NCI-H128 (cell line): ENCODE measurements at regions not wholly inside any gene's neighbourhood (a gene's known extent, or its start where the extent isn't known, plus 50 kb on each side); places are given as distances from the start of the nearest gene placed in this dataset.
"Not testable (repeated sequence)": the region's sequence is repeated elsewhere in the genome, so short reads cannot be mapped to it uniquely, and the experiment has no call there.

Experiments used
- DNase-seq: peaks from one replicate; lab custom pipeline; 2025; ENCODE audit not compliant: unreplicated experiment; lab: John Stamatoyannopoulos, UW

DNA sequence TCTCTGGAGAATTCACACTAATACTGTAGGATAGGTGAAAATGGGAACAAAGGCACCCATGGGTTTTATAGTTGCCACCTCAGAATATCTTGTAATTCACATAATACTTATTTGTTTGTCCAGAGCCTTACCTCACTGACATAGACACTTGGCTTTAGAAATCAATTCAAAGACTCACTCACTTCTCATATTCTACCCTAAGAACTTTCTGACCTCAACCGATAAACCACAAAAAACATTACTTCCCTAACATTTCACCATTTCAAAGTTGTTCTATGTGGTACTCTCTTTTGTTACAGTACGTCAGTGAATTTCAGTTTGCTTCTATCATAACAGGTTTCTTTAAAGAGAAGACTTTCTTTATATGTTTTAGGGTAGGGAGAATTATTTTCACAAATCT, 359.3 kb downstream of the IGSF11 start:
- DNase-seq, result no peak

DNA sequence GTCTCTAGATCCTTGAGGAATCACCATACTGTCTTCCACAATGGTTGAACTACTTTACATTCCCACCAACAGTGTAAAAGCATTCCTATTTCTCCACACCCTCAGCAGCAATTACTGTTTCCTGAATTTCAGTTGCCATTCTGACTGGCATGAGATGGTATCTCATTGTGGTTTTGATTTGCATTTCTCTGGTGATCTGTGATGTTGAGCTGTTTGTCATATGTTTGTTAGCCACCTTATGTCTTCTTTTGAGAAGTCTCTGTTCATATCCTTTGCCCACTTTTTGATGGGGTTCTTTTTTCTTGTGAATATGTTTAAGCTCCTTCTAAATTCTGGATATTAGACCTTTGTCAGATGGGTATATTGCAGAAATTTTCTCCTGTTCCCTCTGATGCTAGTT, 356.0 kb downstream of the IGSF11 start:
- DNase-seq, result not testable (repeated sequence)

DNA sequence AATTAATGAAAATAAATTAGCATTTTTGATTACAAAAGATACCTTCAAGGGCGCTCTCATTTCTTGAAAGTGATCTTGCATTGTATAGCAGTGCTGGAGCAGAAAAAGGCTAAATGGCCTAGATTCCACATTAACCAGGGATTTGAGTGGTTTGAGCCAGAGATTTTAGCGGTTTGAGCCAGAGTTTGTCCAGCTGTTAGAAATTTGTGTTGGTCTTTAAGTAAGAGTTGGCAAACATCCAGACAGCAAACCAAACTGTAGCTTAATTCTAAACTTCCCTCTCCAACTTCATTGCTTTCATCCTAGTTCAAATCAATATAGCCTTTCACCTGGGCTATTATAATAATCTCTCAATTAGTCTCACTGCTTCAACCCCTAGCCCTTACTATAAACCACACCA, 351.7 kb downstream of the IGSF11 start:
- DNase-seq, result no peak

DNA sequence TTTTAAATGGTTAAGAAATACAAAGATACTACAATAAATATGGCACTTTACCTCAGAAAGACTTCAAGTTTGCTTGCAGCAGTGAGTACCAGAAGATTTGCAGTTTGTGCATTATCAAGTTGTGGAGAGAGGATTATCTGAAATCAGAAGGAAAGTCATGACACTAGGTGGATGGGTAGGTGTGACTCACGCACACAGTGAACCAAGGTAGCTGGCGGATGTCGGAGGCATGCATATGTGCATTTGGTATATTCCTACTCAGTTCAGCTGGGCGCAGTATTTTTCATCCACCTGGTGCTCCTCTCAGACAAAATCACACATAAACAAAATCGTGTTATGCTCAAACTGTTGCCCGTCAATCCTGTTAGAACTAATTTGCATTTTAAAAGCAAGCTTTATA, 351.0 kb downstream of the IGSF11 start:
- no peak for DNase-seq

DNA sequence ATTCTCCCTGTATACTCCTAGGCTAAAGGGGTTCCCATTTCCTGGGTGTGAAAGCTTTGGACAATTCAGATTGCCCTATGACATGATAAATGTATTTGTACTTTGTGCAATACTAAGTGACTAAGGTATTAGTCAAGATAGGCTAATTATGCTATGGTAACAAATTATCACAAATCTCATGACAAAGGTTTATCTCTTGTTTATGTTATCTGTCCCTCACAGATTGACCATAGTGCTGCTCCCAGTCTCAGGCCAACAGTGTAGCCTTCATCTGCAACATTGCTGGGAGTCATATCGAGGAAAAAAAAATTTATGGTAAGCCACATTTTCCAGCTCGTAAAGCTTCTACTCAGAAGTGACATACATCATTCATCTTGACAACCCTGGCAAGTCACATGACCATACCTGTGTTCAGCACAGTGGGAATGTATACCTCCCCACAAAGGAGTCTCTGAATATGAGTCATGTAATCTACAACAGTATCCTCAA, 346.2 kb downstream of the IGSF11 start:
- DNase-seq, result no peak

DNA sequence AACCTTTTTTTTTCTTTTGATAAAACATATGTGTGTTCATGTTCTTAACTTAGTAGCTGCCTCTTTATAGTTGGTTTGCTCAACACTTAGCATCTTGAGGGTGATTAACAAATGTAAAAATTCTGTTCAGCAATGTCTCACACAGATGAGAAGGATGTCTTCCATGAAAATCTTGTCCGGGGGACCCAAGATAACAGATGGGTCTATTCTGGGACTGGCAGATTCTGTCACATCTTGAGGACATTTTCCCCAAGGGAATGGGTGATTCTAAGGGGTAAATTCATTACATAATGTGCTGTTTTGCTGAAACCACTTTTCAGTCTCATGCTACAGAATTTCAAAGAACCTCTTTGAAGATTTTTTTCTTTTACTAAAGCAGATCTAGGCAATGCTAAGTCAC, 342.2 kb downstream of the IGSF11 start:
- DNase-seq, result no peak

DNA sequence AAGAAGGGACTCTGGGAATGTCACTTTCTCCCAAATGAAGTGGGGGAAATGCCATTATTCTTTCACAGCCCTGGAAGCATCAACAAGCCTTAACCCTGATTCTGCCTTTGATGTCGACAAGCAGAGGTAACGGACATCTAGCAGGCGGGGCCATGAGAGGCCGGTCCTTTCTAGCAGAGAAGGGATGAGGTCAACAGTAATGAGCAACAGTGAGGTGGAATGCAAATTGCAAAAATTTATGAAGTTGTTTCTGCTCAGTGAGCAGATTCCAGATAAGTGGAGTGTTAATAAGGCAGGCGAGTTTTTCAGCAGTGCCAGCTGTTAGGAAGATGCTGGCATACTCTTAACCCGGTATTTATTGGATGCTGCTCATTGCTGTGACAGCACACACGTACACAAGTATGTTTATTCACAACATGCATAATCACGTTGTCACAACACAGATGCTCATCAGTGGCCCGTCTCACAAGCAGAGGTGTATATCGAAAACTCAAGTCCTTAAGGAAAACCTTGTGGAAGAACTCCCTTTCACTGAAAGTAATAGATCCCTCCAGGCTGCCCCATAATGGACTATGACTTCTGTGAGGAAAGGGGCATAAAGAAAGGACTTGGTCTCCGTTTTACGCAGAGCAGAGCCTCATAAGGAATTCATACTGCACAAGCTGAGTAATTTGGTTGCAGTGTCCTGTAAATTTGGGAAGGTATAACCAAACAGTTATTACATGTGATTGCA, 329.0 kb downstream of the IGSF11 start:
- DNase-seq, result no peak

DNA sequence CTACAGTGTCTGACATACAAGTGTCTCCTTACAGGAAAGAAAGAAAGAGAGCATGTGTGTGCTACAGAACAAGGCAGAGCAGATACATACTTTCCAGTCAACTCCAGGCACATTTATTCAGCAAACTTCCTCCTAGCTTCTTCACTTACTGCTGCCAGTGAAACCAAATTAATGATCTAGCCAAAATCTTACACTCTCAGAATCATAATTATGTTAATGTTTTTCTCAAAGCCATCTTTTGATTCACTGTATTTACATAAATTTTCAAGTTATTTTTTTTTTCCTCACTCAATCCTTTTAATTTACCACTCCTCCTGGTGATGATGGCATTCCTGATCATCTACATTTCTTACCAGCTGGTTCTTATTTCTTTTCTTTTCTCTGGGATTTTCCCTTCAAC, 326.7 kb downstream of the IGSF11 start:
- no peak for DNase-seq

DNA sequence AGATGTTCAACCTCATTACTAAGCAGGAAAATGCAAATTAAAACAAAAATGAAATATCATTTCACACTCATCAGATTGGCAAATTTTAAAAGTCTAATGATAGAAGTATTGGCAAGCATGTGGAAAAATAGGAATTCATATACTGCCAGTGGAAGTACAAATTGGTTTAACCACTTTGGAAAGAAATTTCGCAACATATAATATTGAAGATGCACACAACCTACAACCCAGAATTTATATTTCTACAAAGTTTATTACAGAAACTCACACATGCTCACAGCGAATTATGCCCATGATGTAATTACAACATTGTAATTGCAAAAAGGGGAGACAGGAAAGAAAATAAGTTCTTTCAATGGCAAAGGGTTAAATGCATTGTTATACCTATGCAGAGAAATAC, 324.1 kb downstream of the IGSF11 start:
- DNase-seq, result no peak

DNA sequence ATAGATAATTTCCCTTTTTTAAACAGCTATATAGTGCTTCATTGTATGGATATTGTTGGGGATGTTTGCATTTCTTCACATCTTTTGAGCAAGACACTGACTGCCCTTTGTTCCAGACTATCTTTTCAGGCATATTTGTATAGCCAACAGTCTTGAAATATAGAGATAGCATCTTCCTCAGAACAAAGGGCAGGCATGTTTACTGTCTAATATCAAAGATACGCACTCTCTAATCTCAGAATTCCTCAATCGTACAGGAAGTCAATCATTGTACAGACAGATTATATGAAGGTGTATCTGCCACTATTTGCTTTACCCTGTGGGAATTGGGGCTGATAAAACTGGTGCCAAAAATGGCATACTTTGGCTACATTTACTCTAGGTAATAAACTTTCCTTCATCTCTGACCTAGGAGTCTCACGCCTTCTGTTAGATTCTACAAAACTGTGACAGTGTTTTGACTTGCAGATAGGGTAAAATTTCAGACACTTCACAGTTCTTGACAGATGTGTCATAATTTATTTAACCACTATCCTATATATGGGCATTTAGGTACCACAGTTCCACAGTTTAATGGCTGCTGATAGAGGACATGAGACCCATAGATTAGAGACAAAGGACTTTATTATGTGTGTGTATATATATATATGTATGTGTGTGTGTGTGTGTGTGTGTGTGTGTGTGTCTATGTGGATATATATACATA, 321.0 kb downstream of the IGSF11 start:
- no peak for DNase-seq

DNA sequence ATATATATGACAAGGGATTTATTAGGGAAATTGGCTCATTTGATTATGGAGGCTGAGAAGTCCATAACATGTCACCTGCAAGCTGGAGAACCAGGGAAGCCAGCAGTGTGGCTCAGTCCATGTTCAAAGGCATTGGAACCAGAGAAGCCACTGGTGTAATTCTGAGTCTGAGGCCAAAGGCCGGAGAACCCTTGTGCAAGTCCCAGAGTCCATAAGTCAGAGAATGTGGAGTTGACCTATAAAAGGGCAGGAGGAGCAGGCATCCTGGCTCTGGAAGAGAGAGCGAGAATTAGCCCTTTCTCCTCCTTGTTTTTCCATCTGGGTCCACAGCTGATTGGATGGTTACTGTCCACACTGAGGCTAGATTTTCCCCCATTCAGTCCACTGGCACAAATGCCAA, 319.8 kb downstream of the IGSF11 start:
- no peak for DNase-seq

DNA sequence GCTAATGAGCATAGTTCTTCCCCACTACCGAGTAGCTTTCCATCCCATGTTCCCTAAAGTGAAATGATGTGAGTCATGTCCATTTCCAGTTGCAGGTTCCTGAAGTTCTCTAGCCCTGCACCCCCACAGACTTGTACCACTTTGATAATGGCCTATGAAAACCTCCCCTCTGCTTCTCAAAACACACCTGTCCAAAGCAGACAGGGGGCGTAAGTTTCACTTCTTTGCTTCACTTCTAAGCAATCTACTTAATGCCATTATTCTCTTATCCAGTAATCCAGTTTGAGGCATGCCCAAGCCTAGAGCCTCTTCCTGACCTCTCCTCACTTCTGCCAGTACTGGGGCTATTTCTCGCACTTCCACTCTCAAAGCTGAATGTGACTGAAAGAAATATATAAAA, 305.1 kb downstream of the IGSF11 start:
- DNase-seq, result no peak

DNA sequence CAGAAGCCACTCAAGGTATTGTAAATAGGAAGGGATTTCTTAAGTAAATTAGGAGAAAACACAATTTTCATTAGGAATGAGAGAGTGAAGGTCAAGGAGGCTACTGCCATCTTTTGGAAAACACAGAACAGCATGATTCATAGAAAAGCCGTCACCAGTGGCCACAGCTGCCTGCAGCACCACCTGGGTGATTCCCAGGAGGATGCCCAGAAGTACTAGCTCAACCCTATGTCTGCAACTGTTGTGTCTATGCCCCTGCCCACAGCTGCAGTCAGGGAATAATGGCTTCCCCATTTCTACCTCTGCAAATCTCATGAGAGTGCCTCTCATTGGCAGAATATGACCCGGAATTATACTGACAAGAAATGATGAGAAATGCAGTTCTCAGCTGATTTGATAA, 300.0 kb downstream of the IGSF11 start:
- no peak for DNase-seq

DNA sequence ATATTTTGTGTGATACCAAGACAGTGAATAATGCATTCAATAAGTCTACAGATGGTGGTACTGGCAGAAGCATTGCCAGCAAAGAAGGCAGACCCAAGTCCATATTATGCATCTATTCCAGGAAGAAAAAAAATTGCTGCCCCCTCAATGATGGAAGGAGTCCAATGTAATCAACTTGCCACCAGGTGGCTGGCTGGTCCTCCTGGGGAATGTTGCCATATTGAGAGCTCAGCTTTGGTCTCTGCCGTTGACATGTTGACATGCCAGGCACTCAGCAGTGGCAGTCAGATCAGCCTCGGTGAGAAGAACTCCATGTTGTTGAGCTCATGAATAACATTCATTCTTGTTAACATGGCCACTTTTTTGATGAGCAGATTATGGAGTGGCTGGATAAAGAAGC, 298.5 kb downstream of the IGSF11 start:
- DNase-seq, result no peak

DNA sequence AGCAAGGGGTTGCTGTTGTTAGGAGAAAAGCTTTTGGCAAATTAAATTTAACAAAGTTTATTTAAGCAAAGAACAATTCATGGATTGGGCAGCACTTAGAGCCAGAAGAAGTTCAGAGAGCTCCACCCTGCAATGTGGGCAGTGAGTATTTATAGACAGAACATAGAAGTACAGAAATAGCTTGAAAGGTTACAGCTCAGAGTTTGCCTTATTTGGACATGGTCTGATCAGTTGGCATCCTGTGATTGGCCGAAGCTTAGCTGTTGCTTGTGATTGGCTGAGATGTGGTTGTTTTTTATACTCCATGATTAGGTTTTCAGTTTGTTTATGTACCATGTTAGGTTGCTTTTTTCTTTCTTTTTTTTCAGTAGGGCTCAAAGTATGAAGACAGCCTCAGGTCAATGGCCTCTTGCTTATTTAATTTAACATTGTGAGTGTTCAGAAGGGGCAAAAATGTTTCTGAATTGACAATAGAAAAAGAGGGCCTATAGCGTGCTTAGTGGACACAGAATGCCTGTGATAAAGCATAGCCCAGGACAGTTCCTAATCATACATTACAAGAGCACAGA, 293.8 kb downstream of the IGSF11 start:
- no peak for DNase-seq

DNA sequence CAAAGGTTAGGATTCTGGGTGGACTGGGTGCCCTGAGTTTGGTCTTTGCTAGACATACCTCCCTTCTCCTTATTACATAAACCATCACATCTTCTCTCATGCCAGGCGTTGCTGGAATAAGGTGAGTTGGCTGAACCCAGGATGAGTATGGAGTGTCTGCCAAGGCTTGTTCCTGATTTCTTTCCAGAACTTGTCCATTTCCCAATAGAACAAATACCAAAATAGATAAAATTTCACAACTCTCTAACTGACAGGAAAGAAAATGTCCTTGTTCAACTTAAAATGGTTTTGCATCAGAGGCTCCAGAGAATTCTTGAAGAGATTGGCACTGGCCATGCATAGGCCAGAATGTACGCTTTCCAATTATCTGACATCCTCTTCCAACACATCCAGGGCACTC, 291.9 kb downstream of the IGSF11 start:
- no peak for DNase-seq

DNA sequence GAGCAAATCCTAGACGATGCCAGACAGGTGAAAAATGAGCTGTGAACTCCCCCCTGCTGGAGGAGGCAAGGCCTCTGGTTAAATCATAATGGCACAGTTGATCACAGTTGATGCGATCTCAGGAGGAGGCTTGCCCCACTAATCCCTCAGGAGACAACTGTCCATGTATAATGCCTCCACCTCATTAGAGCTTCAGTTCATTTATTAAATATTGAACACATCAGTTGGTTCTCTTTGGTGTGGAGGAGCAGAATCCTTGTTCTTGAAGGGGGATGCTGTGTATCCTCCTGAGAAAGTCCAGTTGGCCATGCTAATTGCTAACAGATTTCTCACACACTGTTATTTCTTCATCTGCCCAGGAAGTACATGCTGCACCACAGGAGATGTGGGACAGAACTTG, 290.5 kb downstream of the IGSF11 start:
- no peak for DNase-seq

DNA sequence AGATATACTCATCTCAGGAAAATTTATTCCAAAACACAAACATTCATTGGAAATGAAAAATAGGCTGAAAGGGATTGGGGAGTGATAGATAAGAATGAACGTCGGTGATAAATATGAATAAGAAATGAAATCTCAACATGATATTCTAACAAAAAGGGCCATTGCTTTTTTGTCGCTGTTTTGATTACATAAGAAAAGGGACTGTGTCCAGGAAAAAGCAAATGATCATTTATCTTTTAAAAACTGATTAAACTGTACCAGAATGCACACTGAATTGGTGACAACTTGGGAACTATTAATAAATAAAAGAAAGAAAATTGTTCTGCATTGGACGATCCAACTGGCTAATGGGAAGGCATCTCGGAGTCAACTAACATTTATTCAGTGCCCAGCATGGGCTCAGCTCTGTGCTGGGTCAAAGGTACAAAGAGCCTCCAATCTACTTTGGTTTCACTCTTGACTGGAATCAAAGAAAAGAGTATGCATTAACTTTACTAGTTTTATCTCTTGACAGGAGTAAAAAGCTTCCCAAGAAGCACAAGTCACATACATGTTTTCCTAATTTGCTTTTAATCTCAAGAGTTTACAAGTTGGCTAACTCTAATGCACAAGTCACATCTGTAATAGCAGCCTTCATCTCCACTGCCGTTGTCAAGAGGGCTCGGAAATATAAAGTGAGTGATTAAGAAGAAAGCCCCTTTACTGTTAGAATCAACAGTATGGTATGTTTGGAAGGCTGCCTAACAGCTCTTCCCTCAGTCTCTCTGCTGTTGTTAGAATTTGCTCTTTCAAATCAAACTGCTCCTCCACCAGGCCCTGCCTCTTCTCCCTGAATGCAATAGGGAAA, 280.0 kb downstream of the IGSF11 start:
- no peak for DNase-seq

DNA sequence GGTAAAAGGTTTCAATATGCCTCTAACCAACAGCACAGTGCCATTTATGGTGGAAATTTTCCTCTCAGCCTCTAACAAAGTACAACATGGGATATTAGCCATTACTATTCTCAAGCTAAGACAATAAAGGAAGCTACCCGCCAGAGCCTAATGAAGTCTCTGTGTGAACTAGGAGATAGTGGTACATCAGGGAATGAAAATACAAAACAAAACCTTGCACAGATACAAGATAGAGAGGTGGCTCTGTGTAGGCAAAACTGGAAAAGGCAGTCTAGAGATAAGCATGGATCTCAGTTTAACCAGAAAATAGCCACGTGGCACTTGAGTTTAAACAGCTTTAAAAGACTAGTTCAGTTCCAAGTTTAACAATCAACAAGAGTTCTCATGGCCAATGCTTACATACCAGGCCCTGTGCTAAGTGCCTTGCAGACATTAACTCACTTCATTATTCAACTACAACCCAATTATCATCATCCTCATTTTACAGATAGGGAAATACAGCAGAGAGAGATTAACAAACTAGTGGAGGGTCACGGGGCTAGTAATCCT, 279.3 kb downstream of the IGSF11 start:
- DNase-seq, result no peak

DNA sequence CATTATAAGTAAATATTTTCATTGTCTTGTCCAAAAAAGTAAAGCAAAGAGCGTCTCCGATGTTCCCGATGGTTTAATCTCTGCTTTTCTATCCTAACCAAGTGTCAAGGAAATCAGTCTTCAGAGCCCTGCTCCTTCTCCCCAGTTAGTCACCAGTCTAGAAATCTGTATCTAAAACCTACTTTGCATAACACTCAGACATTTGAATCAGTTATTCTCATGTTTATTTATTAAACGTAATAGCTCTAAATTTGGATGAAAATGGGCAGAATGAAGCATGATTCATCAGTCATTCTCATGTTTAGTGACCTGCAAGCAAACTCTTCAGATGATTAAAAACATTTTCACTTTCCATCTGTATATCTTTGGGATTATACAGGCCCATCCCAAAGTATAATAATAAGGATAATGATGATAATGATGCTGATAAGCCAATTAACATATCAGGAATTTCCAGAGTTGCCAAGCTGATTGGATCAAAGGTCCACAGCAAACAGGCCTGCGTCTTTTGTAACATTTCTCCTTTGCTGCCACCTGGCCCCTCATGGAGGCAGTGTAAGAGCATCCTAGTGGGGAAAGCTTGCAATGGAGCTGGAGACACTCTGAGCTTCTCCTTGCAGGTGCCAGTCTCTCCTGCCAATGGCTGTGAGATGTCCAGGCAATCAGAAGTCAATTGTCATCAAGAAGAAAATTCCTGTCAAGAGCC, 273.9 kb downstream of the IGSF11 start:
- DNase-seq, result peak; percentile 60

DNA sequence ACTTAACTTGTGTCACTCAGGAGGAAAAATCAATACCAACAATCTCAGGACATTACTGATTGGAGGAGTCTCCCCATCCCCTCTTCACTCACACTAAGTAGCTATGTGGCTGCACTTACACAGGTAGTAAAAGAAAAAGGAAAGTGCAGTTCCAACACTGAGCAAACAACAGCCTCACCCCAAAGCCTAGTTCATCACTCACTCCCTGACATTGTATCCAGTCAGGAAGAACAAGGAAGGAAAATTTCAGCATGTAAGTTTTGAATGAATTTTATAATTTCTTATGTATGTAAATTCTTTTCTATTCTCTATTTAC, 273.4 kb downstream of the IGSF11 start:
- DNase-seq, result no peak
